HG03342 (cell line): ENCODE measurements at regions not wholly inside any gene's neighbourhood (a gene's known extent, or its start where the extent isn't known, plus 50 kb on each side); places are given as distances from the start of the nearest gene placed in this dataset.
"Not testable (repeated sequence)": the region's sequence is repeated elsewhere in the genome, so short reads cannot be mapped to it uniquely, and the experiment has no call there.

Experiments used
- ATAC-seq: cut with Tn5 transposase; IDR thresholded peaks from one replicate; pipeline ENCODE4 v1.9.1; 2021; ENCODE audit warnings: mild to moderate bottlenecking, moderate library complexity; ENCODE audit not compliant: unreplicated experiment

GRCh38 chr3:159501029-159501428 is 487.6 kb upstream of the IL12A start:
- ATAC-seq: no peak

GRCh38 chr3:159502986-159503385 is 485.6 kb upstream of the IL12A start:
- ATAC-seq: no peak

GRCh38 chr3:159510988-159511387 is 477.6 kb upstream of the IL12A start:
- ATAC-seq: not testable (repeated sequence)

- ATAC-seq: no peak
These were observed 475.2 kb upstream of the IL12A start for GRCh38 chr3:159513444-159513843.

GRCh38 chr3:159513867-159514380 is 474.7 kb upstream of the IL12A start:
- no peak for ATAC-seq

- ATAC-seq: no peak
These were observed 471.5 kb upstream of the IL12A start for GRCh38 chr3:159517105-159517504.

- ATAC-seq: no peak
These were observed 468.0 kb upstream of the IL12A start for GRCh38 chr3:159520638-159521037.

- no peak for ATAC-seq
These were observed 466.4 kb upstream of the IL12A start for GRCh38 chr3:159522276-159522675.

GRCh38 chr3:159528251-159528895 is 460.3 kb upstream of the IL12A start:
- ATAC-seq: no peak

GRCh38 chr3:159532577-159532976 is 456.1 kb upstream of the IL12A start:
- ATAC-seq: no peak

GRCh38 chr3:159534496-159534895 is 454.1 kb upstream of the IL12A start:
- no peak for ATAC-seq

- no peak for ATAC-seq
These were observed 451.8 kb upstream of the IL12A start for GRCh38 chr3:159536876-159537275.

- ATAC-seq: no peak
These were observed 450.1 kb upstream of the IL12A start for GRCh38 chr3:159538507-159538906.

- ATAC-seq: no peak
These were observed 447.6 kb upstream of the IL12A start for GRCh38 chr3:159540882-159541495.

GRCh38 chr3:159548675-159549335 is 439.8 kb upstream of the IL12A start:
- ATAC-seq: no peak

GRCh38 chr3:159555205-159555604 is 433.4 kb upstream of the IL12A start:
- ATAC-seq: no peak

- no peak for ATAC-seq
These were observed 428.9 kb upstream of the IL12A start for GRCh38 chr3:159559771-159560170.

- ATAC-seq: no peak
These were observed 428.2 kb upstream of the IL12A start for GRCh38 chr3:159560214-159560979.

GRCh38 chr3:159565313-159565712 is 423.3 kb upstream of the IL12A start:
- ATAC-seq: no peak

GRCh38 chr3:159583662-159584061 is 405.0 kb upstream of the IL12A start:
- no peak for ATAC-seq

GRCh38 chr3:159584421-159584820 is 404.2 kb upstream of the IL12A start:
- no peak for ATAC-seq
